DND-41 (cell line): ENCODE measurements at regions not wholly inside any gene's neighbourhood (a gene's known extent, or its start where the extent isn't known, plus 50 kb on each side); places are given as distances from the start of the nearest gene placed in this dataset.

Source experiments
- ATAC-seq: fragments of 200-7000 bp; cut with Tn5 transposase; 3 replicates; pipeline ENCODE4 v1.9.1; 2021; ENCODE audit warnings: low read depth; ENCODE audit not compliant: insufficient read depth
- DNase-seq: peaks from one replicate; pipeline ENCODE4 v3.0.0-alpha.2; 2020
- H2AFZ ChIP-seq: 2 replicates; pipeline ENCODE4 v1.6.0; 2012; ENCODE audit warnings: low read depth, low read length
- H3K27ac ChIP-seq: 2 replicates; pipeline ENCODE4 v1.5.1; 2012; ENCODE audit warnings: low read length, inconsistent platforms
- H3K27me3 ChIP-seq: fragments of 200-600 bp; sonication (generic); 2 replicates; pipeline ENCODE4 v1.6.0; 2012; ENCODE audit warnings: low read length, mild to moderate bottlenecking, inconsistent platforms; ENCODE audit not compliant: insufficient read depth, poor library complexity
- H3K36me3 ChIP-seq: 2 replicates; pipeline ENCODE4 v1.5.1; 2012; ENCODE audit warnings: low read length, inconsistent platforms; ENCODE audit not compliant: insufficient read depth
- H3K4me1 ChIP-seq: 2 replicates; pipeline ENCODE4 v1.5.1; 2012; ENCODE audit warnings: mild to moderate bottlenecking, low read length; ENCODE audit not compliant: insufficient read depth
- H3K4me2 ChIP-seq: 2 replicates; pipeline ENCODE4 v1.6.0; 2012; ENCODE audit warnings: mild to moderate bottlenecking, moderate library complexity, low read length, inconsistent platforms; ENCODE audit not compliant: insufficient read depth
- H3K4me3 ChIP-seq, 2 experiments: fragments of 200-600 bp in 1 of 2; shearing (Covaris generic) in 1 of 2; 2 replicates each; pipeline ENCODE4 v1.5.1; 2012 to 2016; ENCODE audit warnings: inconsistent platforms in 2 of 2, low read length in 2 of 2, mild to moderate bottlenecking in 2 of 2, low read depth in 1 of 2, moderate library complexity in 1 of 2
- H3K79me2 ChIP-seq: 2 replicates; pipeline ENCODE4 v1.6.0; 2012; ENCODE audit warnings: low read length, inconsistent platforms; ENCODE audit not compliant: insufficient read depth
- H3K9ac ChIP-seq: 2 replicates; pipeline ENCODE4 v1.6.0; 2012; ENCODE audit warnings: low read depth, mild to moderate bottlenecking, inconsistent platforms, low read length, moderate library complexity
- H3K9me3 ChIP-seq: 2 replicates; pipeline ENCODE4 v1.5.1; 2012; ENCODE audit warnings: low read length, moderate library complexity, mild to moderate bottlenecking, inconsistent platforms; ENCODE audit not compliant: insufficient read depth, severe bottlenecking
- H4K20me1 ChIP-seq: 2 replicates; pipeline ENCODE4 v1.6.0; 2012; ENCODE audit warnings: low read length; ENCODE audit not compliant: insufficient read depth
- CTCF ChIP-seq: IDR thresholded peaks from 2 replicates; pipeline ENCODE4 v1.5.1; 2012; ENCODE audit warnings: borderline replicate concordance, low read length, moderate library complexity, mild to moderate bottlenecking; ENCODE audit not compliant: poor library complexity, severe bottlenecking; ENCODE audit errors: extremely low read depth
- EZH2 ChIP-seq: IDR thresholded peaks from 3 replicates; pipeline ENCODE4 v1.6.1; 2012; ENCODE audit warnings: borderline replicate concordance, low read depth, mild to moderate bottlenecking, moderate library complexity, low read length, inconsistent platforms; ENCODE audit not compliant: severe bottlenecking

GRCh38 chr20:24742436-24742835 is 206.6 kb upstream of the CST7 start:
- Histone ChIP-seq H3K27ac (no peak overlapping the region), H4K20me1 (no peaks in the 10 kb centered on the region), H2AFZ (no peak overlapping the region), H3K9ac (no peak overlapping the region), H3K4me1 (peaks cover 54% of the 10 kb centered on the region), H3K4me2 (no peak overlapping the region), H3K79me2 (no peaks in the 10 kb centered on the region), H3K4me3 (no peak overlapping the region), H3K27me3 (no peaks in the 10 kb centered on the region), H3K36me3 (no peaks in the 10 kb centered on the region), H3K9me3 (no peaks in the 10 kb centered on the region)
- TF ChIP-seq EZH2 (no peak), CTCF (no peak)
- DNase-seq: no peak
- ATAC-seq: no peak

- DNase-seq: no peak
- H3K79me2 ChIP-seq: no peaks in the 10 kb centered on the region
- no peaks in the 10 kb centered on the region for H3K9me3 ChIP-seq
- no peak overlapping the region for H3K4me2 ChIP-seq
- TF ChIP-seq EZH2: no peak
- TF ChIP-seq CTCF: no peak
- H3K27ac ChIP-seq: no peak overlapping the region
- no peak overlapping the region for H3K4me3 ChIP-seq
- ATAC-seq: no peak
- H3K9ac ChIP-seq: no peak overlapping the region
- H3K4me1 ChIP-seq: peaks cover 60% of the 10 kb centered on the region
- no peaks in the 10 kb centered on the region for H4K20me1 ChIP-seq
- no peak overlapping the region for H2AFZ ChIP-seq
- no peaks in the 10 kb centered on the region for H3K27me3 ChIP-seq
- H3K36me3 ChIP-seq: no peaks in the 10 kb centered on the region
Measured at GRCh38 chr20:24742989-24743388, 206.1 kb upstream of the CST7 start.

- TF ChIP-seq EZH2 (no peak), CTCF (no peak)
- Histone ChIP-seq H3K9ac (no peak overlapping the region), H3K27ac (no peak overlapping the region), H3K9me3 (no peaks in the 10 kb centered on the region), H2AFZ (no peak overlapping the region), H4K20me1 (no peaks in the 10 kb centered on the region), H3K79me2 (no peaks in the 10 kb centered on the region), H3K4me2 (no peak overlapping the region), H3K4me3 (no peak overlapping the region), H3K4me1 (peaks cover 66% of the 10 kb centered on the region), H3K27me3 (no peaks in the 10 kb centered on the region), H3K36me3 (no peaks in the 10 kb centered on the region)
- ATAC-seq (no peak), DNase-seq (no peak)
Measured at GRCh38 chr20:24743641-24744040, 205.4 kb upstream of the CST7 start.

GRCh38 chr20:24744747-24745146 is 204.3 kb upstream of the CST7 start:
- TF ChIP-seq CTCF: no peak
- no peak overlapping the region for H3K27ac ChIP-seq
- H4K20me1 ChIP-seq: no peaks in the 10 kb centered on the region
- H3K9me3 ChIP-seq: no peaks in the 10 kb centered on the region
- DNase-seq (no peak), ATAC-seq (no peak)
- H3K27me3 ChIP-seq: no peaks in the 10 kb centered on the region
- no peaks in the 10 kb centered on the region for H3K36me3 ChIP-seq
- H3K4me3 ChIP-seq: no peak overlapping the region
- H3K4me2 ChIP-seq: no peak overlapping the region
- H2AFZ ChIP-seq: no peak overlapping the region
- H3K4me1 ChIP-seq: peaks cover 60% of the 10 kb centered on the region
- no peak overlapping the region for H3K9ac ChIP-seq
- no peaks in the 10 kb centered on the region for H3K79me2 ChIP-seq
